ENCODE measurements at regions not wholly inside any gene's neighbourhood (a gene's known extent, or its start where the extent isn't known, plus 50 kb on each side); places are given as distances from the start of the nearest gene placed in this dataset.

DNA sequence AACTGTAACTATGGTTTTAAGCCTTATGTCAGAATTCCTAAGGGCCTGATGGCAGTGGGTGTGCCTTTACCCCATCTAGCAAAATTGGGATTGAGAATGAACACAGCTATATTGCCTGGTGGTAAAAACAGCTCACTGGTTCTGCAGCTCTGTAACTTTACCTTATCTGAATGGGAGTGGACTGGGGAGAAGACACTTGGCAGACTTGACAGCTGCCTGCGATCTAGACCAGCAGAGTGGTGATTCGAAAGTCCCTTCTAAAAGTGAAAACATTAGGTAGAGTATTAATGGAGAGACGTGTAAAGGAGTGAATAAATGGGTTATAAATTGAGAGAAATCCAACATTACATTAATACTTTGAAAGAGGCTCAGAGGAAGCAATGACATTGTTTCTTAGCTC lies 289.1 kb upstream of the EDIL3 start (continued):
- TF ChIP-seq CTCF (IDR thresholded peaks at IDR 0.05; ENCODE audit: low read depth, low read length, missing input control) = no peak

DNA sequence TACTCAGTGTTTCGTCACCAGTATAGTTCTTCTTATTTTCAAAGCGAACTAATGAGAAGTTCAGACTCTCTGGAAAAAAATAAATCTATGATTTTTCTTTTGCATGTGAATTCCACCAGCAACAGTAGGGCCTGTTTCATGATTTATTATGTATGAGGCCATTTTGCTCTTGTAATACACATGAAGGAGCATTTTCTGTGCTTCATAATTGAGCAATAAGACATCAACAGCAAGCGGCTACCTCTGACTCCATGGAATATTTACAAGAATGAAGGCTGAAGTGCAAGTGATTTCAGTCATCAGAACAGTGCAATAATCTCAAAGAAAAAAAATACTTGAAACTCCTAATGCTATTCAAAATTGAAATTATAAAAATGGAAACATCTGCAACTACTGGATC lies 282.9 kb upstream of the EDIL3 start:
- Histone ChIP-seq H3K4me1 (ENCODE audit: control insufficient read depth in 4 of 4, insufficient read depth in 4 of 4, low read length in 3 of 4) (no peaks in the 10 kb centered on the region), H3K27me3 (ENCODE audit: control insufficient read depth in 4 of 4, insufficient read depth in 4 of 4, low read length in 3 of 4) (no peaks in the 10 kb centered on the region), H3K36me3 (ENCODE audit: control insufficient read depth in 4 of 4, insufficient read depth in 3 of 4, low read depth in 1 of 4, low read length in 3 of 4) (no peaks in the 10 kb centered on the region), H3K27ac (ENCODE audit: low read depth in 1 of 2, low read length in 2 of 2) (no peak overlapping the region), H3K4me3 (ENCODE audit: low read depth in 1 of 3, low read length in 3 of 3) (no peak overlapping the region), H3K9ac (ENCODE audit: low read depth in 1 of 2, low read length in 2 of 2) (no peak overlapping the region), H3K9me3 (ENCODE audit: control insufficient read depth in 4 of 4, low read length in 3 of 4) (peaks cover 0 to 2% (median under 1%) of the 10 kb centered on the region in 4 donors)
- no peak for DNase-seq (ENCODE audit: low spot score)
- 85% methylated on average over 3 of the region's 3 CpGs for WGBS
- TF ChIP-seq CTCF (IDR thresholded peaks at IDR 0.05; ENCODE audit: low read depth, low read length, missing input control) = no peak
- TF ChIP-seq YY1 (IDR thresholded peaks at IDR 0.05) = no peak
- TF ChIP-seq ZBTB33 (IDR thresholded peaks at IDR 0.05) = no peak
- no peak for TF ChIP-seq RAD21 (IDR thresholded peaks at IDR 0.05)
- TF ChIP-seq, protein P1, sequence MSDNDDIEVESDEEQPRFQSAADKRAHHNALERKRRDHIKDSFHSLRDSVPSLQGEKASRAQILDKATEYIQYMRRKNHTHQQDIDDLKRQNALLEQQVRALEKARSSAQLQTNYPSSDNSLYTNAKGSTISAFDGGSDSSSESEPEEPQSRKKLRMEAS (IDR thresholded peaks at IDR 0.05) = no peak
- no peak for TF ChIP-seq JUND (IDR thresholded peaks at IDR 0.05)
- TF ChIP-seq SP1 (IDR thresholded peaks at IDR 0.05) = no peak
- TF ChIP-seq HNF4A (conservative IDR thresholded peaks at IDR 0.05) = no peak
- TF ChIP-seq HNF4G (IDR thresholded peaks at IDR 0.05) = no peak
- no peak for TF ChIP-seq RXRA (IDR thresholded peaks at IDR 0.05)
- no peak for TF ChIP-seq FOXA2 (IDR thresholded peaks at IDR 0.05)
- TF ChIP-seq EGR1 (IDR thresholded peaks at IDR 0.05; ENCODE audit: low read depth in 2 of 2) = no peak
- no peak for TF ChIP-seq GABPA (IDR thresholded peaks at IDR 0.05 in 1 of 2, conservative IDR thresholded peaks at IDR 0.05 in 1 of 2)

DNA sequence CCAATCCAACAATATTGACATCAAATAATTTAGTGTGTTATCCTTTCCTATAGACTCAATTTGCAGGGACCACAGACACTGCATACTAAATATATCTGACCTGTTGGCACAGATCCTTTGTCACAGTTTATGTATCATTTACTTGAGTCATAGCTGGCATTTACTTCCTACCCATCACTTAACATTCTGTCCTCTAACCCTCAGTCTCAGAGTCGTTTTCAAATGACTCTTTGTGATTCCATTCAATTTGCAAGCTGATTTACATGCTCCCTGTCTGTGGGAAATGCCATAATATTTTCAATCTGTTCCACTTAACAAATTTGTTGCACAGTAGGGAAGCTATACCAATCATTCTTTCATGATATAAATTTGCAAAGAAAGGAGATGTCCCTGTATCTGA lies 265.7 kb upstream of the EDIL3 start:
- H3K4me3 ChIP-seq (ENCODE audit: low read depth in 1 of 3, low read length in 3 of 3) = no peak overlapping the region
- TF ChIP-seq EGR1 (IDR thresholded peaks at IDR 0.05; ENCODE audit: low read depth in 2 of 2) = no peak
- TF ChIP-seq FOXA1 (IDR thresholded peaks at IDR 0.05) = no peak
- no peak for TF ChIP-seq SP1 (IDR thresholded peaks at IDR 0.05)
- TF ChIP-seq, protein P2, sequence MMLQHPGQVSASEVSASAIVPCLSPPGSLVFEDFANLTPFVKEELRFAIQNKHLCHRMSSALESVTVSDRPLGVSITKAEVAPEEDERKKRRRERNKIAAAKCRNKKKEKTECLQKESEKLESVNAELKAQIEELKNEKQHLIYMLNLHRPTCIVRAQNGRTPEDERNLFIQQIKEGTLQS (IDR thresholded peaks at IDR 0.05) = no peak
- no peaks in the 10 kb centered on the region for H3K36me3 ChIP-seq (ENCODE audit: control insufficient read depth in 4 of 4, insufficient read depth in 3 of 4, low read depth in 1 of 4, low read length in 3 of 4)
- no peak for DNase-seq (ENCODE audit: low spot score)
- H3K9me3 ChIP-seq (ENCODE audit: control insufficient read depth in 4 of 4, low read length in 3 of 4) = no peaks in the 10 kb centered on the region
- WGBS = 22% methylated on average over 1 of the region's 1 CpG
- H3K27me3 ChIP-seq (ENCODE audit: control insufficient read depth in 4 of 4, insufficient read depth in 4 of 4, low read length in 3 of 4) = no peaks in the 10 kb centered on the region
- no peaks in the 10 kb centered on the region for H3K4me1 ChIP-seq (ENCODE audit: control insufficient read depth in 4 of 4, insufficient read depth in 4 of 4, low read length in 3 of 4)
- H3K9ac ChIP-seq (ENCODE audit: low read depth in 1 of 2, low read length in 2 of 2) = no peak overlapping the region
- H3K27ac ChIP-seq (ENCODE audit: low read depth in 1 of 2, low read length in 2 of 2) = no peak overlapping the region

All from liver (tissue), 8 donors.